Epidermal melanocyte (primary cell): ENCODE measurements at regions not wholly inside any gene's neighbourhood (a gene's known extent, or its start where the extent isn't known, plus 50 kb on each side); places are given as distances from the start of the nearest gene placed in this dataset.

Source experiments
- DNase-seq: peaks from one replicate; pipeline ENCODE4 v3.0.0; 2011; ENCODE audit warnings: low spot score; ENCODE audit not compliant: insufficient read length

DNA sequence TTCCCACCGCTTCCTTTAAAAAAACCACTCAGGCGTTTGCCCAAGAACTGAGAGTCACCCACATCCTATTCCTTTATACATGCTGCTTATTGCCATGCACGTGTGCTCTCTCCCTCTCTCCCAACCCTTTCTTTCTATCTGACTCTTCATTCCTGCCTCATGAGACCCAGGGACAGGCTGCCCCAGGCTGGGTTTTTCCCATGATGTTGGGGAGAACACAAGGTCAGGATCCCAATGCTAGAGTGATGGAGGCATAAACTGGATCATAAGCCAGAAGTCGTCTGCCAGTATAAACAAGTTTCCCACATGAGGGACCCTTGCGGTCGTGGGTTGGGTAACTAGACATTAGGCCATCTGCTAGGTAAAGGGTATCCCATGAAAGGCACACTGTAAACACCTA is 64.9 kb downstream of the CD2 start:
- no peak for DNase-seq

DNA sequence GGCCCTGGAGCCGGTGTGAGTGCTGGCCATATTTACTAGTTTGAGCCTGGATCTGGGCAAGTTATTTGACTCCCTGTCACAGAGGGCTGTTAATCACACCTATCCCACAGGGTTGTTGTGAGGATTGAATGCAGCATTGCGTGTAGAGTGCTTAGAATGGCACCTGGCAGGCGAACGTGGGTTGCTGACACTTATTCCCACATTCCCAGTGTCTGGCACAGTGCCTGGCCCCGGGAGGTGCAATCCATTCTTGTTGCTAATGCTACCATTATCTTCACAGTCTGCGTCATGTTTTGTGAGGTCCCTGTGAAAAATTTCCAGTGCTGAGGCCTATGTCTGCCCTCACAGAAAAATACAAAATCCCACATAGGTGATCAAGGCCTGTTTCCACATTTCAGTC is 66.1 kb downstream of the CD2 start:
- DNase-seq: no peak

DNA sequence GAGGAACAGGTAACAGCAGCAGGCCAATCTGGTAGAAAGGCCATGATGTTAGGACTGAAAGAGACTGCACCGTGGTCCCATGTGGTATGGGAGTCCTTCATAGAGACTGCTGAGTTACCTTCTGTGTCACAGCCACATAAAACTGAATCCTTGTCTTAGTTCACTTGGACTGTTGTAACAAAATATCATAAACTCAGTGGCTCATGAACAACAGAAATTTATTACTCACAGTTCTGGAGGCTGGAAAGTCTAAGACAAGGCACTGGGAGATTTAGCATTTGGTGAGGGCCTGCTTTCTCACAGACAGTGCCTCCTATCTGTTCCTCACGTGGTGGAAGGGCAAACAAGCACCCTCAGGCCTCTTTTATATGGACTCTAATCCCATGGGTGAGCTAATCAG is 67.5 kb downstream of the CD2 start:
- no peak for DNase-seq

DNA sequence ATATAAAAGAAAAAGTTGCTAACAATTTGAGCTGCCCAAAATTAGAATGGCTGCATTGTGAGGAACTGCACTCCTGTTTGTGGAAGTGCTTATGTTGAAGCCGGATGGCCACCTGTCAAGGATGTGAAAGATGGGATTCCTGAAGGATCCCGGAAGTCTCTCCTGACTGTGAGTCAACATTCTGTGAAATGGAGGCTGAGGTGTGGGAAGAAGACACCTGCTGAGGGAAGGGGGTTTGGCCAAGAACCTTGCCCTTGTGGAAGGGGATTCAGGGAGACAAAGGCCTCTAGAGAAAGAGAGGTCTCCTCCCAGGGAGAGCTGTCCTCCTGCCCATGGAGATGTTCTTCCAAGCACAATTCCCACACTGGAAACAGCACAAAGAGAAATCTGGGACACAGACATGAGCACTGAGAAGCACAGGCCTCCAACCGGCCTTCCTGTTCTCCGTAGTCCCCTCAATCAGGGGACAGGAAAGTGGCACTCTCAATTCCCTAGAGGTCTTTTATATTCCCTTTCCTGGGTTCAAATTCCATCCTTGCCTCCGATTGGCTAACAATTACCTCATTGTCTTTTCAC is 70.5 kb downstream of the CD2 start:
- DNase-seq: no peak

DNA sequence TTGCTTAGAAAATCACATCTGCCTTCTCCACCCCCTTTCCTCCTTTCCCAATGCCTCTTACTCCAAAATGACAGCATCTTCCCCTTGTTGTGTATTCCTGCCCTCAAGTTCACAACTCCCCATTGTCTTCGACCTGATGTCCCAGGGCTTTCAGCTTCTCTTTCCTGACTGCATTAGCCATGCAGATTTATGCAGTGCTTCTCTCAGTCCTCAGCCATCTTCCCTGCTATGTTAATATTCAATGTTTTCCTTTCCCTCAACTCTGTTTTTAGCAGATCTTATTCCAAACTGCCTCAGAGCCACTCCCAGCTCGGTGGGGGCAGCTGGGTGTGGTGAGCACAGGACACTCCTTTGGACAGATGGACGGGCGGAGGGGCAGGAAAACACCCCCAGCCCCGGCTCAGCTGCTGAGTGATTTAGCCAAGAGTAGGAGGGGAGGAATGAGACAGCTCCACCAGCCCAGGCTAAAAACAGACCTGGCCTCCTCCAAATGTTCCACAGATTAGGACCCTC is 71.0 kb downstream of the CD2 start:
- DNase-seq: no peak

DNA sequence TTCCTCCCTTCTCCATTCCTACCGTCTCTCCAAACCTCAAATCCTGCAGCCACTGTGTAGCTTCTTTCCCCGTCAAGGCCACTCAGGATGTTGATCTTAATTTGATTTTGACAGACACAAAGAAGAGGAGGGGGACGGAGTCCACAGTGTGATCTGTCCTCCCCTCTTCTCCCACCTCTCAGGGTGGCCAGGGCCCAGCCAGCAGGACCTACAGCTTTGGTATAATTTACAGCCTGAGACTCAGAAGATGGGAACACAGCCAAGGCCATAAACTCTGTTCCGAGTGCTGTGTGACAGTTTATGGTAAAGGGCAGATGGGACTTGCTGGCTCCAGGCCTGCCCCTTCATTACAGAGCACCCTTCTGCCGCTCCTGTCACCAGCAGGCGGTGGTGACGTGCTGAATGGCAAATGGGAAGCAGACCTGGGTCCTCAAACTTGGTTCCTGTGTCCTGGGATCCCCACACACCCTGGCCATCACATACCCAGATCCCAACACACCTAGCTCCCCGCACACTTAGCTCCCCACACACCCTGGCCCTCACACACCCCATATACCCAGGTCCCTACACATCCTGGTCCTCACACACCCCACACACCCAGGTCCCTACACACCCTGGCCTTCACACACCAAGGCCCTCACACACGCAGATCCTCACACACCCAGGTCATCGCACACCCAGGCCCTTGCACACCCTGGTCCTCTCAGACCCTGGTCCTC is 71.6 kb downstream of the CD2 start:
- no peak for DNase-seq

DNA sequence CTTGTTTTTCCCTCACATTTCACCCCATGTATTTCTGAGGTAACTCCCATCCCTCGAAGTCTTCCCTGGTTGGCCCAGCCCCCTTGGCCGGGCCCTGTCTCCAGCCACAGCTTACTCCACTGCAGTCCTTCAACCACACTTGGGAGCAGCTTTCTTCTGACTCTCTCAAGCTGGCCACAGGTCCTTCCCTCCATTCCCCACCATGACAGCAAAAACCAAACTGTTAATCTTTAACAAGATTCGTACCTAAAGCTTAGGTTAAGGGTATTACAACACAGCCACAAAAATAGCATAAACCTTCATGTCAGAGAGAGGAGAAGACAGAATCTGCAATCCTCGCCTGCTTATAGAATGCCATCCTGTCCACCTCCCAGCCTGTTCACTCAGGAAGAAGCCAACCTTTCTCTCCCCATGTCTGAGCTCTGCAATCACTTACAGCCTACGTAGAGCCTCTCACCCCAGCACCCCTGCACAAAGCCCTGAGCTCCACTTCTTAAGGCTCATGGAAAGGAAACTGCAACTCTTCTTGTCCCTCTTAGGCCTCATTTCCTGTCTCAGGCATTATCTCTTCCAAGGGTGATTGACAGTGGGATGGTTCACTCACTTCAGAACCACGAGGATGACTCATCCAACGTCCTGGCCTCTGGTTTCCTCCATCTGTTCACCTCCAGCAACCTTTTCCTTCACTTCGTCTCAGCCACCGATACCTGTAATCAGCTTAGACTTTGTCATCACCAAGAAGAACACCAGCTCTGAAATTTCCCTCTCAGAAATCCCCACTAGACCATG is 72.8 kb downstream of the CD2 start:
- no peak for DNase-seq

DNA sequence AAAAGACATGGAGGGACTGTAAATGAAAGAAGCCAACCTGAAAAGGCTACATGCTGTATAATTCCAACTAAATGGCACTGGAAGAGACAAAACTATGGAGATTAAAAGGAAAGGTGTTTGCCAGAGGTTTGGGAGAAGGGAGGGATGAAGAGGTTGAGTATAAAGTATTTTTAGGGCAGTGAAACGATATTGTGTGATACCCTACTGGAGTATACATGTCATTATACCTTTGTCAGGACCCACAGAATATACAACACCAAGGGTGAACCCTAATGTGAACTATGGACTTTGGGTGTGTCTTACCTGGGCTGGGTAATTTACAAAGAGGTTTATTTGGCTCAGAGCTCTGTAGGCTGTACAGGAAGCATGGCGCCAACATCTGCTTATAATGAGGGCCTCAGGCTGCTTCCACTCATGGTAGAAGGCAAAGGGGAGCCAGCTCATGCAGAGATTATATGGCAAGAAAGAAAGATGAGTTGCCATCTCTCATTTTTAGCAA is 73.4 kb downstream of the CD2 start:
- DNase-seq: no peak

DNA sequence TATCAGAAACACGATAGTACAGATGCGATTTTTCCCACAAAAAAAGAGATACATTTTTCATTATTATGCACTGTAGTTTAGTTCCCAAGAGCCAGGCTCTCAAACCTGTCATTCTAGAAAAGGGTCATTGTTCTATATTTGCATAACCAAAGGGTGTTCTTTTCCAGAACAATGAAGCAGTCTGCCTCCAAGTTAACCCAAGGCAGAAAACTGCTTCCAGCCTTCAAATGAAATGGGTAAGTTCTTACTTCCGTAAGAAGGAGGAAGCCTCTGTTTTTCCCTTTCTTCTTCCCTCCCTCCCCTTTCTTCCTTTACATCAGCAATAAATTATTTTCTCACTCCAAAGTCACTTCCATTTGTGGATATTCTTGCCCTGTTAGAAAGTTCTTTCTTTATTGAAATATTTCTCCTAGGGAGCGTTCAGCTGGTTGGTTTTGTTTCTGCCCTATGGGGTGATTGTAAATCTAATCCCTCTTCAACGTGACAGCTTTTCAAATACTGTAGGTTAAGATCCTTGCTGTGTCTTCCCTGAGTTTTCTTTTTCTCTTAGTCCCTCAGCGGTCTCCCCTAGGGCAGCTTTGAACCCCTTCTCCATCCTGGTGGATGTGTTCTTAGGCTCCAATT is 77.3 kb upstream of the PTGFRN start:
- DNase-seq: no peak

DNA sequence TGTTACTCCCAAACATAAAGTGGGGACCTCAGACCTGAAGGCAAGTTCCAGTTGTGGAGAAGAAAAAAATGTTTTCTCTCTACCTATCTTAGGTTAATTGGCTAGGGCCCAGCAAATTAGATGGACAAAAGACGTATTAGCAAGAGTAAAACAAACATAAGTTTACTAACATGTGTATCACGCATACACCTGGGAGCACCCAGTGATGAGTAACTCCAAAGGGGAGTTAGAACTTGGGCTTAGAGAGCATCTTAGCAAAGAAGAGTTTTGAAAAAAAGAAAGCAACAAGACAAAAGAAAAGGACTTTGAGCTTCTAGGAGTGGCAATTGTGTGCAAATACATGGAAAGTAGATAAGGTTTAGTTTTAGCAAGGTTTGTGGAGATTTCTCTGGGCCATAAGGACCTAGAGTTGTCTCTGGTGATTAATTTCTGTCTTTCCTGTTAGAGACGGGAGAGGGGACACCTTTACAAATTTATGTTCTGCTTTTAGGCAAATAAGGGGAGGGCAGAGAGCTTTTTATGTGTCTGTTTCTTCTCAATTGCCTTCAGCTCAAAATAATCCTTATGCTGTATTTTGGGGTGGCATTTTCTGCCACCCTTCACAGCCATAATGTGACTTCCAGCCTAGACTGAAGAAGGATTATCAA is 76.7 kb upstream of the PTGFRN start:
- no peak for DNase-seq

DNA sequence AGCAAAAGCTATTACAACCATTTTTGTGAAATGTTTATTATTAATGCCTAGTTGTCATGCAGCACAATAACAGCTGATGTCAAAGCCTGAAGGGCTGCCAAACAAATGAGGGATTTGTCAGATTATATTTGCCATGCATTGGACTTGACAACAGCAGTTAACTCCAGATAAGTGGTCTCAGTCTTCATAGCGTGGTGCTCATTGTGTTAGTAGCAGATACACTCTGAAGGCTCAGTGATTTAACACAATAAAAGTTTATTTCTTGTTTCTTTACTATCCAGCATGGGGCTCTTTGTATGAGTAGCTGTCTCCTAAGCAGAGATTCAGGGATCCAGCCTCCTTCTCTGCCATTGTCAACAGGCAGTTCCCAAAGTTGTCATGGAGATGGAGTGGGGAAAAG is 76.0 kb upstream of the PTGFRN start:
- DNase-seq: no peak

DNA sequence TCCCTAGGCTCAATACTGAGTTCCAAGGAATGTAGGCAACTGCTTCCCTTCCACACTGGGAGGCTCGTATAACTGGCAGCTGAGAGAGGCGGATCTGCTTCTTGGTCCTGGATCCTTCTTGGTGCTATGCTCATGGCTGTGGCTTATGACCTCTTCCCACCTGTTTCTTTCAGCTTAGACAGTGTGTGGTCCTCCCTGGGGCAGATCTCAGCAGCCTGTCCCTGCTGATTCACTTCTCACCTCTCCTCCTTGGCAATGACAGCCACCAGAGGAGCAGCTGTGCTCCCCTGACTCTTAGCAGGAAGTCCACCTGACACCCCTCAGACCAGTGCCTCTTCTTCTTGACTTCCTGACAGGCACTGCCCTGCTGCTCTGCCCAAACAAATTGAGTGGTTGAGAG is 75.1 kb upstream of the PTGFRN start:
- no peak for DNase-seq

DNA sequence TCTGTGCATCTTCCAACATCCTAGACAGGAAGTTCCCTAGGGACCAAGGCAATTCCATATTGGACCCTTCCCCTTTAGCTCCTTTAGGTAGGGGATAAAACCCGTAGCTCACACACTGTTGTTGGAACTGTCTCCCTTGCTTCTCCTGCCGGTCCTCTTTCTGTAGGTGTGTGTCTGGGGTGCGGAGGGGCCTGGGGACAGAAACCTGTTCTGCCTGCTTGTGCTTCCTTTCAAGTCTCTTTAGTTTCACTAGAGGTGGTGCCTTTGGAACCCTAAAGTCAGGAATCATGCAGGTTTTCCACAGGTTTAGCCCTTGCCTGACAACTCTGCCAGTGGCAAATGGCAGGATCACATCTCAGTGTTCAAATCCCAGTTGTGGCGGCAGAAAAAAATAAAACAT is 74.6 kb upstream of the PTGFRN start:
- no peak for DNase-seq

DNA sequence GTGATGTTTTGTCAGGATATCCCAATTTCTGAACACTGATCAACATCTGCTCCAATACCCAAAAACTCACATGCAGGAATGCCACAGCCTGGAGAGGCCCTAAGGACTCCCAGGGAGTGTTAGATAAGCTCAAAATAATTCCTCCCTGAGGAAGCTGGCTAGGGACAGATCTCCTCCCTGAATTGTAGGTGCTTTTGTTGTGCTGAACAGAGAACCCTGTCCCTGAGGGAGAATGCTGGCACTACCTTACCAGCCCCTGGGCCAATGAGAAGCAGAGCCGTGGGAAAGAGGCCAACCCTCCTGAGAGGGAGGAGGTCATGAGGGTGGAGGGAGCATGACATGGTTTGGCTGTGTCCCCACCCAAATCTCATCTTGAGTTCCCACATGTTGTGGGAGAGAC is 73.6 kb upstream of the PTGFRN start:
- DNase-seq: no peak

DNA sequence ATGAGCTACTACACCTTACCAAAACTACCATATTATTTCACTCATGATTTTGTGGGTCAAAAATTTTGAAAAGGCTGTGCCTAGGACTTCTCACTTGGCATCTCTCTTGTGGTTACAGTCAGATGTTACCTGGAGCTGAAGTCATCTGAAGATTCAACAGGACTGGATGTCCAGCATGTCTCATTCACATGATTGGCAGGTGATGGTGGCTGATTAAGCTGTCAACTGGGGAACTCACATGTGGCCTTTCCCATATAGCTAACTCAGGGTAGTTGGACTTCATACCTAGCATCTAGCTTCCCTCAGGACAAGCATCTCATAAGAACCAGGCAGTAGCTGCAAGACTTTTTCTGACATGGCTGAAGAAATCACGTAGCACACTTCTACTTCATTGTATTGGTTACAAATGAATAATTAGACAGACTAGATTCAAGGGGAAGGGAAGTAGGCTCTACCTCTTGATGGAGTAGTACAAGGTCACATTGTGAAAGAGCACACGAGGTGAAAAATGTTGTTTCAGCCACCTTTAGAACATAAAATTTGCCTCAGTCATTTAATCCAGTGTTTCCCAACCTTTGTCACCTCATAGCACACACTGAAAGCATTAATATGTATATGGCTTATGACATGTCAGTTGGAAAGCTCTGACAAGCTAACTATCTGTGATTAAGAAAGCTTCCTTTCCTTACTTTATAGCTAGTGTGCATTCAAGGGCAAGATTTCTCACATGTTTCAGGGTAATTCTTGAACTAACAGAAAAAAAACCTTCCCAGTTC is 68.0 kb upstream of the PTGFRN start:
- DNase-seq: no peak

DNA sequence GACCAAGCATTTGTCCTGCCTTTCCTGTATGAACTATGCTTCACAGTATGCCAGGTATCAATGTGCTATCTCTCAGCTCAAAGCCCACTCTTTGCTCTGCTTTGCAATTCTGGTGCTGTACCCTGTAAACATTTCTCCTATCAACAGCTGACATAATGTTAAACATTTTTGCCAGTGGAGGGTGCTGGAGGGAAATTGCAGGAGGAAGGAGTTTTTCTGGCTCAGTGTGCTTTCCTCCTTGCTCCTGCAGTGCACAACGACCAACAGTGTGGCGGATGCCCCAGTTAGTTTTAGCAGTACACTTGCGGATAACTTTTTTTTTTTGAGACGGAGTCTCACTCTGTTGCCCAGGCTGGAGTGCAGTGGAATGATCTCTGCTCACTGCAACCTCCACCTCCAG is 67.1 kb upstream of the PTGFRN start:
- DNase-seq: no peak

DNA sequence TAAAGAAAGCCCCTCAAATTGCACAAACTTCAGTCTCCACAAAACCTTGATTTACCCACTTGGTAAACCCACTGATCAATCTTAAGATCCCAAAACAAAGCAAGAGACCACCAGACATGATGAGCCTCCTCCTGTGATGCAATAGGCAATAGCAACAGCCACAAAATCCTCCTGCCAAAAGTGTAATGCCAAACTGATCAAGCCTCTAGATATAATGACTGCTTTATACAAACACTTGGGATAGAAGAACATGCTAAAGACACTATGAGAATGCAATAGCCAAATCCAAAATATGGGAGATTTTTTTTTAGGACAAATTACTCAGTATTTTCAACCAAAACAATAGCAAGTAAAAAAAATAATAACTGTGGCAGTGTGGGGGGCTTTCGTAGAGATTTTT is 64.9 kb upstream of the PTGFRN start:
- DNase-seq: no peak

DNA sequence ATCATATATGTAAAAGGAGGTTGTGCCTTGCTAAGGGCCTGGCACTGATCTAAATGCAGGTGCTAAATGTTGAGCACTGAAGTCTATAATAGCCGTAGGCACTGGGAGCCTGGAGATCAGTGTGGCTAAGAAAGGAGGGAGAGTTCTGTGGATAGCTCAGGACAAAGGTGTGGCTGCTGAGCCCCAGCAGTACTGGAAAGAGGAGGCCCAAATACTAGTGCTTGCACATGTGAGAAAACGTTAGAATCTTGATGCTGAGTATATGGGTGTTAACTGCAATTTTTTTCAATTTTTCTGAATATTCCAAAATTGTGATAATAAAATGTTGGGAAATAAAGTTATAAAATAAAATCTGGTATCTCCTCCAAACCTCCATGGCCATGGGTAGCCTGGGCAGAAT is 62.5 kb upstream of the PTGFRN start:
- no peak for DNase-seq

DNA sequence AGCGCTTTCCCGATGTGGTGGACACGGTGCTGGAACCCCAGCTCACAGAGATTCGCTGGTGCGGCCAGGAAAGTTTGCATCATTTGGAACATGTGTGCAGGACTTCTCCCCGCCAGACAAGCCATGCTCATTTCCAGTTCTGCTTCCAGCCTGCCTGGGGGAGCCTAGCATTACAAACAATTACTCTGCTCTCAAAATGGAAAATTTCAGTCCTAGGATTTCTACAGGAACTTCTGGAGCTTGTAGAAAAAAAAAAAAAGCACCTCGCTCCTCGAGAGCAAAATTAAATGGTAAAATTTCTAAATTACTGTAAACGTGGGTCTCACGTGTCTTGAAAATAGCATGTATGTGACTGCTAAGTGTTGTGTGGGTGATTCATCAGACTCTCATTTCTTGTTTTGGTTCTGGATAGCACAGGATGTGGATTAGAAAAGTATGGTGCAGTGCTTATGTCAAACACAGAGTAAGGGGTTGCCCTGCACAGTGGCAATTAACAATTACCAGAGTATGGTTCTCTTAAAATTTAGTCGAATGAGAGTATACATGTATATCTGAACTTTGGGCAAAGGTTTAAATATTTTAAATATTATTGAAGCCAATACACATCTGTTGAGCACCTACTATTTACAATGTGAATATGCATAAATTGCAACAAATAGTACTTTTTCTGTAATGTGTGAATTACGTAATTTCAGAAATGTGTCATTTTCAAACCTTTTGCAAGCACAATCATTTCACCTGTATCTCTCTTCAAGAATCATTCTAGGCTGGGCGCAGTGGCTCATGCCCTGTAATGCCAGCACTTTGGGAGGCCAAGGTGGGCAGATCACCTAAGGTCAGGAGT is 61.8 kb upstream of the PTGFRN start:
- DNase-seq: no peak

DNA sequence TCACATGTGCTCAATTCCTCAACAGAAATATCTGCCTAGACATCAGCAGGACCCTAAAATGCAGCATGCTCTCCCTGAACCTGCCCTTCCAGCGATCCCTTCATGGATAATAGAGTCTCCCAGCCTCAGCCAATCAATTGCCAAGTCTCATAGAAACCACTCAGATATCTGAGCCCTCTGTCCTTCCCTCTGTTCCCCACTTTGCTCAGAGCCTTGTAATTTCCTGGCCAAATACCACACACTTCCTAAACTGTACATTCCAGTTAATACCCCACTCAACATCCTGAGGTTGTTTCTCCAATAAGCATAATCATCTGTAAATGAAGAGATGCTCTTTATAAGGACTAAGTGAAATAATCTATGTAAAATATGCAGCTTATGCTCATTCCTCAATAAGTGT is 59.3 kb upstream of the PTGFRN start:
- no peak for DNase-seq
